ENCODE measurements at regions not wholly inside any gene's neighbourhood (a gene's known extent, or its start where the extent isn't known, plus 50 kb on each side); places are given as distances from the start of the nearest gene placed in this dataset.

GRCh38 chr1:112805155-112805853, 90.2 kb upstream of the PPM1J start:
- TF ChIP-seq ZFP3 (CRISPR knock-in tag; IDR thresholded peaks at IDR 0.05) (no peak), ISL1 (CRISPR knock-in tag; IDR thresholded peaks at IDR 0.05) (no peak), ZNF70 (CRISPR knock-in tag; IDR thresholded peaks at IDR 0.05) (no peak), TCF4 (CRISPR knock-in tag; IDR thresholded peaks at IDR 0.05; ENCODE audit: borderline replicate concordance) (no peak), OSR1 (CRISPR knock-in tag; IDR thresholded peaks at IDR 0.05) (no peak), CREB5 (CRISPR knock-in tag; IDR thresholded peaks at IDR 0.05; ENCODE audit: low read depth) (no peak), ZNF8 (CRISPR knock-in tag; IDR thresholded peaks at IDR 0.05) (no peak), RARB (CRISPR knock-in tag; IDR thresholded peaks at IDR 0.05) (no peak), ZNF565 (CRISPR knock-in tag; conservative IDR thresholded peaks at IDR 0.05; ENCODE audit: low read depth) (no peak), TOX (CRISPR knock-in tag; IDR thresholded peaks at IDR 0.05; ENCODE audit: borderline replicate concordance) (no peak), ZC3H10 (CRISPR knock-in tag; IDR thresholded peaks at IDR 0.05) (no peak)
- TF ChIP-seq, protein P1, sequence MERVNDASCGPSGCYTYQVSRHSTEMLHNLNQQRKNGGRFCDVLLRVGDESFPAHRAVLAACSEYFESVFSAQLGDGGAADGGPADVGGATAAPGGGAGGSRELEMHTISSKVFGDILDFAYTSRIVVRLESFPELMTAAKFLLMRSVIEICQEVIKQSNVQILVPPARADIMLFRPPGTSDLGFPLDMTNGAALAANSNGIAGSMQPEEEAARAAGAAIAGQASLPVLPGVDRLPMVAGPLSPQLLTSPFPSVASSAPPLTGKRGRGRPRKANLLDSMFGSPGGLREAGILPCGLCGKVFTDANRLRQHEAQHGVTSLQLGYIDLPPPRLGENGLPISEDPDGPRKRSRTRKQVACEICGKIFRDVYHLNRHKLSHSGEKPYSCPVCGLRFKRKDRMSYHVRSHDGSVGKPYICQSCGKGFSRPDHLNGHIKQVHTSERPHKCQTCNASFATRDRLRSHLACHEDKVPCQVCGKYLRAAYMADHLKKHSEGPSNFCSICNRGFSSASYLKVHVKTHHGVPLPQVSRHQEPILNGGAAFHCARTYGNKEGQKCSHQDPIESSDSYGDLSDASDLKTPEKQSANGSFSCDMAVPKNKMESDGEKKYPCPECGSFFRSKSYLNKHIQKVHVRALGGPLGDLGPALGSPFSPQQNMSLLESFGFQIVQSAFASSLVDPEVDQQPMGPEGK (CRISPR knock-in tag; IDR thresholded peaks at IDR 0.05; ENCODE audit: borderline replicate concordance) = no peak
